H9 (cell line): ENCODE measurements at regions not wholly inside any gene's neighbourhood (a gene's known extent, or its start where the extent isn't known, plus 50 kb on each side); places are given as distances from the start of the nearest gene placed in this dataset.

Source experiments
- DNase-seq: peaks from one replicate; pipeline ENCODE4 v3.0.0-alpha.2; 2017
- H2AFZ ChIP-seq: one replicate; pipeline ENCODE4 v1.6.1; 2013; ENCODE audit warnings: mild to moderate bottlenecking, low read length, control low read depth, moderate library complexity
- H2AK5ac ChIP-seq: 2 replicates; pipeline ENCODE4 v1.6.1; 2013; ENCODE audit warnings: low read length, control low read depth, mixed read lengths; ENCODE audit not compliant: insufficient read length
- H2BK120ac ChIP-seq: one replicate; pipeline ENCODE4 v1.6.1; 2013; ENCODE audit warnings: low read depth, mild to moderate bottlenecking, low read length, control low read depth, inconsistent platforms; ENCODE audit not compliant: poor library complexity, severe bottlenecking
- H2BK12ac ChIP-seq: 2 replicates; pipeline ENCODE4 v1.6.1; 2013; ENCODE audit warnings: low read length, control low read depth, mixed read lengths, low read depth; ENCODE audit not compliant: insufficient read length
- H2BK15ac ChIP-seq: 2 replicates; pipeline ENCODE4 v1.6.1; 2013; ENCODE audit warnings: low read depth, low read length, control low read depth
- H2BK20ac ChIP-seq: one replicate; pipeline ENCODE4 v1.6.1; 2013; ENCODE audit warnings: low read depth, mild to moderate bottlenecking, low read length, control low read depth, inconsistent platforms; ENCODE audit not compliant: poor library complexity, severe bottlenecking
- H2BK5ac ChIP-seq: 2 replicates; pipeline ENCODE4 v1.6.1; 2013; ENCODE audit warnings: low read length, control low read depth, mixed read lengths; ENCODE audit not compliant: insufficient read length
- H3K14ac ChIP-seq: 2 replicates; pipeline ENCODE4 v1.6.1; 2013; ENCODE audit warnings: low read length, control low read depth; ENCODE audit not compliant: insufficient read depth
- H3K18ac ChIP-seq: 2 replicates; pipeline ENCODE4 v1.6.1; 2013; ENCODE audit warnings: low read depth, mild to moderate bottlenecking, mixed read lengths, low read length, control low read depth; ENCODE audit not compliant: insufficient read length
- H3K23ac ChIP-seq: 2 replicates; pipeline ENCODE4 v1.6.1; 2013; ENCODE audit warnings: low read length, control low read depth, mixed read lengths, low read depth; ENCODE audit not compliant: insufficient read length
- H3K23me2 ChIP-seq: 2 replicates; pipeline ENCODE4 v1.6.1; 2013; ENCODE audit warnings: low read depth, mild to moderate bottlenecking, mixed read lengths, low read length, control low read depth; ENCODE audit not compliant: insufficient read length, poor library complexity, severe bottlenecking
- H3K27ac ChIP-seq: 2 replicates; pipeline ENCODE4 v1.5.1; 2013; ENCODE audit warnings: low read length, control low read depth, mixed read lengths, low read depth; ENCODE audit not compliant: insufficient read length
- H3K27me3 ChIP-seq: 2 replicates; pipeline ENCODE4 v1.6.1; 2013; ENCODE audit warnings: low read length, control low read depth, inconsistent platforms; ENCODE audit not compliant: insufficient read depth
- H3K4ac ChIP-seq: 2 replicates; pipeline ENCODE4 v1.6.1; 2013; ENCODE audit warnings: low read depth, mild to moderate bottlenecking, control low read depth, inconsistent platforms, low read length, moderate library complexity
- H3K4me1 ChIP-seq: 2 replicates; pipeline ENCODE4 v1.6.1; 2013; ENCODE audit warnings: low read length, control low read depth, inconsistent platforms; ENCODE audit not compliant: insufficient read depth
- H3K4me2 ChIP-seq: 2 replicates; pipeline ENCODE4 v1.6.1; 2013; ENCODE audit warnings: low read length, control low read depth, mixed read lengths; ENCODE audit not compliant: insufficient read length, insufficient read depth
- H3K56ac ChIP-seq: 2 replicates; pipeline ENCODE4 v1.6.1; 2013; ENCODE audit warnings: low read depth, mild to moderate bottlenecking, mixed read lengths, low read length, control low read depth; ENCODE audit not compliant: insufficient read length
- H3K79me1 ChIP-seq: 2 replicates; pipeline ENCODE4 v1.6.1; 2013; ENCODE audit warnings: low read depth, mild to moderate bottlenecking, moderate library complexity, low read length, control low read depth, inconsistent platforms; ENCODE audit not compliant: insufficient read depth, poor library complexity, severe bottlenecking
- H3K79me2 ChIP-seq: 2 replicates; pipeline ENCODE4 v1.6.1; 2013; ENCODE audit warnings: low read length, control low read depth, inconsistent platforms; ENCODE audit not compliant: insufficient read depth
- H3K9ac ChIP-seq: 2 replicates; pipeline ENCODE4 v1.6.1; 2013; ENCODE audit warnings: low read length, control low read depth, mixed read lengths; ENCODE audit not compliant: insufficient read length; ENCODE audit errors: extremely low read depth
- H3K9me3 ChIP-seq: one replicate; pipeline ENCODE4 v1.6.1; 2013; ENCODE audit warnings: low read depth, low read length, inconsistent platforms; ENCODE audit not compliant: control insufficient read depth
- H3T11ph ChIP-seq: one replicate; pipeline ENCODE4 v1.6.1; 2013; ENCODE audit warnings: mild to moderate bottlenecking, low read length, control low read depth, inconsistent platforms
- H4K20me1 ChIP-seq: one replicate; pipeline ENCODE4 v1.6.1; 2013; ENCODE audit not compliant: control insufficient read depth, insufficient read length, insufficient read depth
- H4K5ac ChIP-seq: 2 replicates; pipeline ENCODE4 v1.6.1; 2013; ENCODE audit warnings: low read depth, mild to moderate bottlenecking, mixed read lengths, low read length, control low read depth; ENCODE audit not compliant: insufficient read length
- H4K8ac ChIP-seq: replicated peaks from 2 replicates; pipeline ENCODE4 v1.6.1; 2013; ENCODE audit warnings: low read length, control low read depth, mixed read lengths, low read depth; ENCODE audit not compliant: insufficient read length
- H4K91ac ChIP-seq: 2 replicates; pipeline ENCODE4 v1.6.1; 2013; ENCODE audit warnings: low read depth, mild to moderate bottlenecking, moderate library complexity, mixed read lengths, low read length, control low read depth; ENCODE audit not compliant: insufficient read length
- H3K27ac Mint-ChIP-seq, 3 experiments: 2 replicates in 2 of 3; 3 replicates in 1 of 3; pipeline ENCODE4 v1.8.0; 2020 to 2021; ENCODE audit warnings: mixed read lengths in 3 of 3, mild to moderate bottlenecking in 1 of 3, moderate library complexity in 1 of 3
- H3K27me3 Mint-ChIP-seq: 2 replicates; pipeline ENCODE4 v1.8.0; 2021; ENCODE audit warnings: low read depth, mild to moderate bottlenecking, moderate library complexity, mixed read lengths
- H3K36me3 Mint-ChIP-seq, 3 experiments: 2 replicates in 2 of 3; 3 replicates in 1 of 3; pipeline ENCODE4 v1.8.0; 2020 to 2021; ENCODE audit warnings: low read depth in 3 of 3, mixed read lengths in 3 of 3; ENCODE audit not compliant: insufficient read depth in 1 of 3
- H3K4me1 Mint-ChIP-seq, 2 experiments: 2 replicates each; pipeline ENCODE4 v1.8.0; 2020; ENCODE audit warnings: mixed read lengths in 2 of 2
- H3K4me3 Mint-ChIP-seq, 2 experiments: 2 replicates in 1 of 2; 3 replicates in 1 of 2; pipeline ENCODE4 v1.8.0; 2020 to 2021; ENCODE audit warnings: mild to moderate bottlenecking in 2 of 2, mixed read lengths in 2 of 2, moderate library complexity in 1 of 2
- H3K9me3 Mint-ChIP-seq, 2 experiments: 2 replicates in 1 of 2; 3 replicates in 1 of 2; pipeline ENCODE4 v1.8.0; 2020; ENCODE audit warnings: mild to moderate bottlenecking in 2 of 2, mixed read lengths in 2 of 2, moderate library complexity in 1 of 2
- CTCF ChIP-seq: fragments of 200-600 bp; sonication (generic); conservative IDR thresholded peaks from 3 replicates; pipeline ENCODE4 v1.8.0; 2021; ENCODE audit warnings: antibody characterized with exemption, mild to moderate bottlenecking
- WGBS: extraction: QIAGEN DNeasy Blood & Tissue Kit; methylation state at CpG from one replicate; pipeline ENCODE4 v1.1.7; 2013; ENCODE audit warnings: missing lambda C conversion rate, low lambda C conversion rate, mixed read lengths; ENCODE audit not compliant: insufficient read length; ENCODE audit errors: extremely low coverage; 5-methylcytosine and 5-hydroxymethylcytosine counted together

- H3T11ph ChIP-seq, result no peak overlapping the region
- H4K91ac ChIP-seq, result no peak overlapping the region
- no peak for DNase-seq
- H3K9ac ChIP-seq, result no peak overlapping the region
- no peak overlapping the region for H3K4me2 ChIP-seq
- no peaks in the 10 kb centered on the region for H4K20me1 ChIP-seq
- H3K23ac ChIP-seq, result no peak overlapping the region
- no peak overlapping the region for H3K27ac Mint-ChIP-seq
- peaks cover 0 to 10% (median 2%) of the 10 kb centered on the region in 3 experiments; a peak in 4 of 7 replicates for H3K36me3 Mint-ChIP-seq
- H3K79me1 ChIP-seq, result no peaks in the 10 kb centered on the region
- no peak overlapping the region for H2BK15ac ChIP-seq
- no peaks in the 10 kb centered on the region for H3K4me1 ChIP-seq
- no peaks in the 10 kb centered on the region for H3K27me3 ChIP-seq
- no peak overlapping the region for H4K5ac ChIP-seq
- no peak overlapping the region for H3K4me3 Mint-ChIP-seq
- no peak overlapping the region for H2BK120ac ChIP-seq
- H2BK12ac ChIP-seq, result no peak overlapping the region
- H3K9me3 Mint-ChIP-seq, result peaks cover 3 to 11% of the 10 kb centered on the region in 2 experiments; a peak in 4 of 5 replicates
- H2AFZ ChIP-seq, result no peak overlapping the region
- H3K27me3 Mint-ChIP-seq, result no peaks in the 10 kb centered on the region
- no peak overlapping the region for H2BK20ac ChIP-seq
- WGBS, result no CpG with 5 or more reads among the region's 4 CpGs
- no peaks in the 10 kb centered on the region for H3K9me3 ChIP-seq
- no peaks in the 10 kb centered on the region for H3K23me2 ChIP-seq
- no peak overlapping the region for H3K27ac ChIP-seq
- H3K56ac ChIP-seq, result no peak overlapping the region
- H3K4ac ChIP-seq, result no peak overlapping the region
- H3K14ac ChIP-seq, result no peak overlapping the region
- no peaks in the 10 kb centered on the region for H3K79me2 ChIP-seq
- no peak overlapping the region for H4K8ac ChIP-seq
- no peak overlapping the region for H3K18ac ChIP-seq
- no peak overlapping the region for H2AK5ac ChIP-seq
- no peak for TF ChIP-seq CTCF
- H2BK5ac ChIP-seq, result no peak overlapping the region
- no peaks in the 10 kb centered on the region for H3K4me1 Mint-ChIP-seq
These were observed 657.9 kb upstream of the SLC8A1 start for GRCh38 chr2:41109744-41110143.
